ENCODE measurements at regions not wholly inside any gene's neighbourhood (a gene's known extent, or its start where the extent isn't known, plus 50 kb on each side); places are given as distances from the start of the nearest gene placed in this dataset.

DNA sequence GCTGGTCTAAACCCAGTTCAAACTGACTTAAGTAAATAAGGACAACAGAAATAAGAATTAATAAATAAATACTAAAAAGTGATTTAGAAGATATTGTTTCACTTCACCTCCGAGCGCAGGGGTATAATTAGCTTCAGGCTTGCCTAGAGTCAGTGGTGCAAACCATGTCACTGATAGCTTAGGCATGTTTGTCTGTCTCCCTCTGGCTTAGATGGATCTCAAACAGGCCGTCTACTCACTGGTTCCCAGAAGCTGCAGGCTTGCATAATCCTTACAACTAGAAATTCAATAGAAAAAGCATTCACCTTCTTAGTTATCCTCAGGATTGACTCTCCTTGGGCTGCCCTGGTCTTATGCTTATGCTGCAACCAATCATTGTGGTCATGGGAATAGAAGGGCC, 629.8 kb upstream of the WWC1 start:
- DNase-seq (ENCODE audit: low read depth): no peak
- H3K4me3 ChIP-seq (ENCODE audit: low read depth, low read length): no peak overlapping the region

DNA sequence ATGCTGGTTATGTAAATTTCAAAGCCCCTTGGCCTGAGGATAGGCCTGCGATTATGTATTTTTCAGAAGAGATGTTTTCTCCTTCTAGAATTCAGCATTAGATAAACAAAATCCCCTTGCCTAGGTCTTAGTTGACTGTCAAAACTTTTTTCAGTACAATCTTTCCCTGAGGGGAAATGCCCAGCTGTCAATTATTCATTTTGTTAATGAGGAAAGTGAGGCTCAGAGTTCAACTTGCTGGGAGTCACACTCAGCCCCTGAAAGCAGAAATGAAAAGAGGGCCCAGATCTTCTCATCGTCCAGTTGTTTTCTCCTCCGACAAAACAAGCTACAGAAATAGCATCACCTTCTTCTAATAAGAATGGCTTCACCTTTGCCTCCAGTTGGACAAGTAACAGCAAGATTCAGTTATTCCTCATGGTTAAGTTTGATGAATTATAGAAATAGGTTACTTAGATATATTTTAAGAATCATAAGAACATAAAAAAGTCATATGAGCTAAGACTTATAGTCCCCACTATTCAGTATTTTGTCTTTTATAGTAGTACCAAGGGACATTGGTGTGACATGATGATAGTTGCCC, 627.1 kb upstream of the WWC1 start:
- no peak for DNase-seq (ENCODE audit: low read depth)
- no peak overlapping the region for H3K4me3 ChIP-seq (ENCODE audit: low read depth, low read length)
- TF ChIP-seq, protein P1, sequence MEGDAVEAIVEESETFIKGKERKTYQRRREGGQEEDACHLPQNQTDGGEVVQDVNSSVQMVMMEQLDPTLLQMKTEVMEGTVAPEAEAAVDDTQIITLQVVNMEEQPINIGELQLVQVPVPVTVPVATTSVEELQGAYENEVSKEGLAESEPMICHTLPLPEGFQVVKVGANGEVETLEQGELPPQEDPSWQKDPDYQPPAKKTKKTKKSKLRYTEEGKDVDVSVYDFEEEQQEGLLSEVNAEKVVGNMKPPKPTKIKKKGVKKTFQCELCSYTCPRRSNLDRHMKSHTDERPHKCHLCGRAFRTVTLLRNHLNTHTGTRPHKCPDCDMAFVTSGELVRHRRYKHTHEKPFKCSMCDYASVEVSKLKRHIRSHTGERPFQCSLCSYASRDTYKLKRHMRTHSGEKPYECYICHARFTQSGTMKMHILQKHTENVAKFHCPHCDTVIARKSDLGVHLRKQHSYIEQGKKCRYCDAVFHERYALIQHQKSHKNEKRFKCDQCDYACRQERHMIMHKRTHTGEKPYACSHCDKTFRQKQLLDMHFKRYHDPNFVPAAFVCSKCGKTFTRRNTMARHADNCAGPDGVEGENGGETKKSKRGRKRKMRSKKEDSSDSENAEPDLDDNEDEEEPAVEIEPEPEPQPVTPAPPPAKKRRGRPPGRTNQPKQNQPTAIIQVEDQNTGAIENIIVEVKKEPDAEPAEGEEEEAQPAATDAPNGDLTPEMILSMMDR (IDR thresholded peaks at IDR 0.05; ENCODE audit: low read depth, low read length): no peak
- TF ChIP-seq MYC (IDR thresholded peaks at IDR 0.05; ENCODE audit: low read depth, low read length) (no peak), POLR2A (IDR thresholded peaks at IDR 0.05; ENCODE audit: extremely low read depth, insufficient read length) (no peak)
- TF ChIP-seq, protein P2, sequence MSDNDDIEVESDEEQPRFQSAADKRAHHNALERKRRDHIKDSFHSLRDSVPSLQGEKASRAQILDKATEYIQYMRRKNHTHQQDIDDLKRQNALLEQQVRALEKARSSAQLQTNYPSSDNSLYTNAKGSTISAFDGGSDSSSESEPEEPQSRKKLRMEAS (IDR thresholded peaks at IDR 0.05; ENCODE audit: low read depth, low read length): no peak

More for the DNA sequence above, 629.8 kb upstream of the WWC1 start:
- TF ChIP-seq, protein P2 (IDR thresholded peaks at IDR 0.05; ENCODE audit: low read depth, low read length): no peak
- TF ChIP-seq POLR2A (IDR thresholded peaks at IDR 0.05; ENCODE audit: extremely low read depth, insufficient read length) (no peak), MYC (IDR thresholded peaks at IDR 0.05; ENCODE audit: low read depth, low read length) (no peak)
- TF ChIP-seq, protein P1 (IDR thresholded peaks at IDR 0.05; ENCODE audit: low read depth, low read length): no peak

DNA sequence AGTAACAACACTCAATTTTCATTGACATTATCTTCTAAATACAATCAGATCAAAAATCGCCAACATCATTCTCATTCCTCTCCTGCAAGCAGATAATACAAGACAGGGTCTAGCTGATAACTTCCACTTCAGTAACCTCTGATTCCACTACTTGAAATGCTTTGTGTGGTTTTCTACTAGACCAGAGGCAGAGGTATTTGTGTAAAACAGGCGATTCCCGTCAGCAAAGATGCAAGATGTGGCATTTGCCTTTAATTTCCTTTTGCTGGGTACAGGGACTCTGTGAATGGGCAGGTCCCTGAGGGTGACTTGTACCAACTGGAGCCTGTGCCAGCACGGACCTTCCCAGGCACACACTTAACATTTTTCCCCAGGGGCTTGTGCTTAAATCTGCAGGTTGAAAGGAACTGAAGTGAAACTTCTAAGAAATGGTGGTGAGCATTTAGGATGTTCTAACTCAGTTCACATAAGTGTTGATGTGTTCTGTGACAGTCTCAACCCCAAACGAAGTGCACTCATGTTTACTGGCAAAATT, 625.5 kb upstream of the WWC1 start:
- TF ChIP-seq POLR2A (IDR thresholded peaks at IDR 0.05; ENCODE audit: extremely low read depth, insufficient read length) (no peak), MYC (IDR thresholded peaks at IDR 0.05; ENCODE audit: low read depth, low read length) (no peak)
- TF ChIP-seq, protein P2 (IDR thresholded peaks at IDR 0.05; ENCODE audit: low read depth, low read length): no peak
- TF ChIP-seq, protein P1 (IDR thresholded peaks at IDR 0.05; ENCODE audit: low read depth, low read length): no peak
- DNase-seq (ENCODE audit: low read depth): no peak
- no peak overlapping the region for H3K4me3 ChIP-seq (ENCODE audit: low read depth, low read length)

DNA sequence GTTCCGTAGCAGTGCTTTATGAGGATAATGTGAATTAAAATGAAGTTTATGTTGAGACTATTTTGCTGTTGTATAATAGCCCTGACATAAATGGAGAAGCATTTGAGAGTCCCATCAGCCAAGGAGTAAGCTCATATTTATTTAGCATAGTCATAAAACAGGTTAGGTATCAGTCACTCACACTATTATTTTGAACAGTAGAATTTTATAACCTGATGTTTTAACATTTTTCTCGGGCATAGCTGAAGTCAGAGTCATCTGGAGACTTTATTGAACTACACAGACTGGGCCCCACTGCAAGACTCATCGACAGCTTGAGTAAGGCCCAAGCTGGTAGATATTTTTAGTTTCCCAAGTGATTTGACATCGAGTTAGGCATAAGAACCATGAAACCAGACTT, 620.3 kb upstream of the WWC1 start:
- DNase-seq (ENCODE audit: low read depth): no peak
- TF ChIP-seq POLR2A (IDR thresholded peaks at IDR 0.05; ENCODE audit: extremely low read depth, insufficient read length) (no peak), MYC (IDR thresholded peaks at IDR 0.05; ENCODE audit: low read depth, low read length) (no peak)
- TF ChIP-seq, protein P1 (IDR thresholded peaks at IDR 0.05; ENCODE audit: low read depth, low read length): no peak
- TF ChIP-seq, protein P2 (IDR thresholded peaks at IDR 0.05; ENCODE audit: low read depth, low read length): no peak
- no peak overlapping the region for H3K4me3 ChIP-seq (ENCODE audit: low read depth, low read length)

DNA sequence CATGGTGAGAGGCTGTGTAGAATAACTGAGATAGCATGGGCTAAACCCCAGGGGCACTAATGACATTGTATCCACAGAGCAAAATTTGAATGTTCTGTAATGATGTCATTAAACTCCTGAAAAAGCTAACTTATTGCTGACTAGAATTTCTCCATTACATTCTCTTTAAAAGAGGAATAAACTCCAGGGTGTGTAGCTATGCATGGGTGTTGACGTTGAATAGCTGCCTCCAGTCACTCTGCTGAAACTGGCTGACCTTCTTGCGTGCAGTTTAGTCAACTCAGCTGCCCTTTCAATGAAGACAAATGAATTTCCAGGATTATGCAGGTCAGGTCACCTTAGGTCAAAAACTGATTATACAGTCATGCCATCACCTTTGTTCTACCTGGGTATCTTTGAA, 617.5 kb upstream of the WWC1 start:
- DNase-seq (ENCODE audit: low read depth): no peak
- no peak for TF ChIP-seq MYC (IDR thresholded peaks at IDR 0.05; ENCODE audit: low read depth, low read length)
- TF ChIP-seq POLR2A (IDR thresholded peaks at IDR 0.05; ENCODE audit: extremely low read depth, insufficient read length): no peak
- TF ChIP-seq, protein P2 (IDR thresholded peaks at IDR 0.05; ENCODE audit: low read depth, low read length): no peak
- TF ChIP-seq, protein P1 (IDR thresholded peaks at IDR 0.05; ENCODE audit: low read depth, low read length): no peak
- H3K4me3 ChIP-seq (ENCODE audit: low read depth, low read length): no peak overlapping the region

Measured in NB4 (cell line).